ELR (cell line): ENCODE measurements at regions not wholly inside any gene's neighbourhood (a gene's known extent, or its start where the extent isn't known, plus 50 kb on each side); places are given as distances from the start of the nearest gene placed in this dataset.
"Not testable (repeated sequence)": the region's sequence is repeated elsewhere in the genome, so short reads cannot be mapped to it uniquely, and the experiment has no call there.

ENCODE experiments used
- DNase-seq: peaks from one replicate; pipeline ENCODE4 v3.0.0-alpha.2; 2015; ENCODE audit warnings: low read depth

DNA sequence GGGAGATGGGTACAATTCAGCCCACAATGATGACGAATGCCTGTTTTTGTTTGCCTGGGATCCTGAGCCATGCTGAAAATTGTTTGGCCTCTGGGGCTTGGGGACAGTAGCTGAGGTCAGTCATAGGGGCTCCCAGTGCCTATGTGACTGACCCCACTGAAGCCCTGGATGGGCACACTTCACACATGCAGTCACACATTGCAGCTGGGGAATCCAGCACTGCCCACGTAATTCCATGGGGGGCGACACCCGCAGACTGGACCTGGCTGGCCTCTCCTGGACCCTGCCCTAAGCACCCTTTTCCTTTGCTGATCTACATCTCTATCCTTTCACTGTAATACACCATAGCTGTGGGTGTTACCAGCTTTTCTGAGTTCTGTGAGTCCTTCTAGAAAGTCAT, 295.2 kb upstream of the HS6ST1 start:
- no peak for DNase-seq

DNA sequence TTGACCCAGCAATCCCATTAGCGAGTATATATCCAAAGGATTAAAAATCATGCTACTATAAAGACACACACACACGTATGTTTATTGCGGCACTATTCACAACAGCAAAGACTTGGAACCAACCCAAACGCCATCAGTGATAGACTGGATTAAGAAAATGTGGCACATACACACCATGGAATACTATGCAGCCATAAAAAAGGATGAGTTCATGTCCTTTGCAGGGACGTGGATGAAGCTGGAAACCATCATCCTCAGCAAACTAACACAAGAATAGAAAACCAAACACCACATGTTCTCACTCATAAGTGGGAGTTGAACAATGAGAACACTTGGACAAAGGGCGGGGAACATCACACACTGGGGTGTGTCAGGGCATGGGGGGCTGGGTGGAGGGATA, 296.2 kb upstream of the HS6ST1 start:
- not testable (repeated sequence) for DNase-seq

DNA sequence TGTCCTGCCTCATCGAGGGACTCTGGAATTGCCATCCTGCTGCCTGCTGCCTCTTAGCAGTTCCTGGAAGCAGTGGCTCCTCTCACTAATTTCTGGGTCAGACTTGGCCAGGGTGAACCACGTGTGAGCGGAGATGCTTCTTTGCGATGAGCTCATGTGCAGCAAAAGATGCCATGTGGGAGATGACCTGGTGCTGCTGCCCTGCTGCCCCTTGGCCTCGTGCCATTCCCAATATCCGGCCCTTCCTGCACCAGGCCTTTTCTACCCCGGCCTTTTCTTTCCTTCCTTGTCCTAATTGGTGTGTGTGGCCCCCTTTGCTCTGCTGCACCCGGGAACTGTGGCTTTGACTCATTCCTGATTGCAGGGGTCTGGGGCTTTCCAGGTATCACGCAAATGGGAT, 296.9 kb upstream of the HS6ST1 start:
- no peak for DNase-seq

DNA sequence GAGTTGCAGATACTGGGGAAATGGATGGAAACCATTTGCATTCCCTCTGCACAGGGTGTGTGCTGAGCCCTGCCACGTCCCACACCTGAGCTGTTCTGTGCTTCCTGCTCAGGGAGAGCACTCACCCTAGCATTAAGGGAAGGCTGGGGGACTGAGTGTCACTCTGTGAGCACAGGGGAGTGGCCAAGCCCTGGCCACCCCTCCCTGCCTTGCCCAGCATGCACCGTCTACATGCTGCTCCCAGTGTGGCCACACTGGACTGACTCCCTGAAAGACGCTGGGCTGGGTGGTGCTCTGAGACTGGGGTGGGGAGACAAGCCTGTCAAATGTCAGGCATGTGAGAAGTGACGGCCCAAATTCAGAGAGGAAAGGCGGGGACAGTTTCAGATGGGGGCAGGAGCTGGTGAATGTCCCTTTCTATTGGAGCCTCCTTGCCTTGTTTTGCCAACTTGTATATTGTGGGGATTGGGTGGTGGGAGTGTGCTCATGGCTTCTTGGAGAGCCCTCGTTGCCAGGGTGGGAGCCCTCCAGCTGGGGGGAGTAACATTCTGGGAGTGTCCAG, 298.4 kb upstream of the HS6ST1 start:
- no peak for DNase-seq

DNA sequence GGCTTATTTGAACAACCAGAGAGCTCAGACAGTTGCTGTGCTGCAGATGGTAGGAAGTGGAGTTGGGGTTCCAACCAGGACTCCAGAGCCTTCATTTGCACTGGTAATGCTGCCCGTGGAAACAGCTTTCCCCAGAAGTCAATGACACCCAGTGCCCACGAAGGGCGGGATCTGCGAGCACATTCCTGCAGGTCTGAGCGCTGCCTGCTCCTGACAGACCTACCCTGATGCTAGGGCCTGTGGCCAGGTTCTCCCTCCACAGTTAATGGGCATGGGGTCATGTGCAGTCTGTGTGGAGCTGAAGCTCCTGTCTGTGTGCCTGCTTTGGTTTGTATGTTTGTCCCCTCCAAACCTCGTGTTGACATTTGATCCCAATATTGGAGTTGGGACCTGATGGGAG, 299.0 kb upstream of the HS6ST1 start:
- no peak for DNase-seq

DNA sequence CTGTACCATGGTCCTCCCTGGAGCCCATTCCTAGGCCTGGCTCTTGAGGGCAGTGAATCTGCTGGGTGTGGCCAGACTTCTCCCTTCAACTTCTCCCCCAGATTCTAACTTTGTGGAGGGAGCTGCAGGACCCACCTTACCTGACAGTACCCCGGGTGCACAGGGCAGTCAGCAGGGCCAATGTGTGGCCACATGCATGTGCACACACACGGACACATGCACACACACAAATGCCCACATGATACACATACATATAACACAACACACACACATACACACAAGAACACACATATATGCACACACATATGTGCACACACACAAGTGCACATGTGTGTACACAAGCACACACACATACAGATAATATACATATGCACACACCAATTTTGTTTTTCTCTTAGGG, 300.0 kb upstream of the HS6ST1 start:
- no peak for DNase-seq

DNA sequence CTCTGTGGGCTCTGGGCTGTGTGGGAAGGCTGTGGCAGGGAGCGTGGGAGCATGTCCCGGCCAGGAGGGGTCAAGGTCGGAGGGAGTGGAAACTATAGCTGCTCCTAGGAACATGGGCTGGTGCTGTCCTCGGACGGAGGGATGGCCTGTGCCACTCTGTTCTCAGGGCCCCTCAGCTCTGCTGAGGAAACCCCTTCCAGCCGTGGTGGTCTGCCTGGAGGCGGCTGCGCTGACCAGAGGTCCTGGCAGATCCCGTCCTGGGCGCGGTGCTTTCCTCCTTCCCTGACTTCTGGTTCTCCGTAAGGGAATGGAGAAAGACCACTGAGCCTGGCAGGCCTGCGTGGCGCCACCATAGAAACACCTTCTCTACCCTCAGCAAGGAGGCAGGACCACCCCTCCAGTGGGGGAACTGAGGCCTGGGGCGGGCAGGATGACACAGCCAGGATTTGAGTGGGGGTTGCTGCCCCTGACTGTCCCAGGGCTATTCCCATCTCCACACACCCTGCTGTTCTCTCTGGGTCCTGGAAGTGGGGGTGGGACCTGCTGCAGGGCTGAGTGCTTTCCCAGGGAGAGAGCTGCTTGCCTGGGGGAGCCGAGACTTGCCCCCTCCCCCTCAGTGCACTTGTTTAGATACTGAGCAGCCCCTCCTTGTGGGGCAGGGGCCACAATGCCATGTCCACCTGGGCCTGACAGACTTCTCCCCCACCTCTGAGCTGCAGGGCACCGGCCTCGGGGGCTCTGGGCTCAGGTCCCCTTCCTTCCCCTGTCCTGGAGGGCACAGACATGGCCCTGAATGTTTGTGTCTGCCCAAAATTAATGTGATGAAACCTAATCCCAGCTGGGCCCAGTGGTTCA, 301.0 kb upstream of the HS6ST1 start:
- DNase-seq = no peak

DNA sequence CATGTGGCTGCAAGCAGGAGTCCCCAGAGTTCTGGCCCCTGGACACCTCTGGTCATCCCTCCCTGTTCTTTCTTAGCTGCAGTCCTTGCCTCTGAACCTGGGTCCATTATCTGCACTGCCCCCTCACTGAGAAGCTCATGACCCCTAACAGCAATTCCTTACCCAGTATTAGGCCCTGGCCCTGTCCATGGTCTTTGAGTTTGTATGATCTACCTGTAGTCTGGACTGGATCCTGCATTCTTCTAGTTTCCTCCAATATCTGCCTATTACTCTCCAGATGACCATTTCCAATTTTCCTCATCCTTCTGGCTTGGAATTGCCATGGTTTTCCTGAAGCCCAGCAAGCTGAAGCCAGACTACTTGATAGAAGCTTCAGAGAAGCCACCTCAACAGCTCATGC, 302.4 kb upstream of the HS6ST1 start:
- DNase-seq = no peak

DNA sequence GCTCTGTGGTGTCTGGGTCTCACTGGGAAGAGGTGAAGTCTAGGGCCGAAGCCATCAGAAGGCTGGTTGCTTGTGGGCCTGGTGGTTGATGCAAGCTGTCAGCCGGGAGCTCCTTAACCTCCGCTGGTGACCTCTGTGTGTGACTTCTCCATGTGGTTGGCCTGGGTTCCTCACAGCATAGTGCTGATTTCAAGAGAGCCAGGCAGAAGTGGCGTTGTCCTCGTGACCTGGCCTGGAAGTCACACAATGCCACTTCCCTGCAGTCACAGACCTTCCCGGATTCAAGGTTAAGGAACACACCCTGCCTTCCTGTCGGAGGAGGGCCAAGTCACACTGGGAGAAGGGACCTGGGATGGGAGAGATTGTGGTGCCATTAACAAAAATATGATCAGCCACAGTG, 303.7 kb upstream of the HS6ST1 start:
- no peak for DNase-seq

DNA sequence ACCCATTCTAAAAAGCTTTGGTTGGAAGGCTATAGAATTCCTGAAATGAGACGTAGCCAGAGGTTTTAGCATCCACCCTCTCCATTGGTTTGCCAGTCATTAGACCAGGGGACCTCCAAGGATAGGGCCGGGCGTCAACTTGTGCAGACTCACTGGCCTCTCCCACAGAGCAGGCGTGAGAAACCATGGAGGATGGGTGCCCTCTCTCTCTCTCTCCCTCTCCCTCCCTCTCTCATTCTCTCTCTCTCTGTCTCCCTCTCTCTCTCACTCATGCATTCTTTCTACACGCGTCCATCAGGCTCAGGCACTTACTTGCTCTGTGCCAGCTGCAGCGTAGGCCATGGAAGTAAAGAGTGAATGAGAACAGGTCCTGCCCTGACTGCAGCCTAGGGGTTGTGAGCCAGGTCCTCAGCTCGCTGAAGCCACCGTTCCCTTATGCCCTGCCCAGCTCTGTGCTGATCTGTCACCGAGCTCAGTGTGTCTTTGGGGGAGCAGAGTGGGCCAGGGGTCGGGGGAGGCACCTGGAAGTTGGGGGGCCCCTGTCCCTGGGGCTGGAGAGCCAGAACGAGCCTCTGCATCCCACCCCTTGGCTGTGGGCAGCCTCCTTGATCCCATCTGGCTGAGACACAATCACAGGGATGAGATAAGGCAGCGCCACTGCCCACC, 304.4 kb upstream of the HS6ST1 start:
- DNase-seq = no peak

DNA sequence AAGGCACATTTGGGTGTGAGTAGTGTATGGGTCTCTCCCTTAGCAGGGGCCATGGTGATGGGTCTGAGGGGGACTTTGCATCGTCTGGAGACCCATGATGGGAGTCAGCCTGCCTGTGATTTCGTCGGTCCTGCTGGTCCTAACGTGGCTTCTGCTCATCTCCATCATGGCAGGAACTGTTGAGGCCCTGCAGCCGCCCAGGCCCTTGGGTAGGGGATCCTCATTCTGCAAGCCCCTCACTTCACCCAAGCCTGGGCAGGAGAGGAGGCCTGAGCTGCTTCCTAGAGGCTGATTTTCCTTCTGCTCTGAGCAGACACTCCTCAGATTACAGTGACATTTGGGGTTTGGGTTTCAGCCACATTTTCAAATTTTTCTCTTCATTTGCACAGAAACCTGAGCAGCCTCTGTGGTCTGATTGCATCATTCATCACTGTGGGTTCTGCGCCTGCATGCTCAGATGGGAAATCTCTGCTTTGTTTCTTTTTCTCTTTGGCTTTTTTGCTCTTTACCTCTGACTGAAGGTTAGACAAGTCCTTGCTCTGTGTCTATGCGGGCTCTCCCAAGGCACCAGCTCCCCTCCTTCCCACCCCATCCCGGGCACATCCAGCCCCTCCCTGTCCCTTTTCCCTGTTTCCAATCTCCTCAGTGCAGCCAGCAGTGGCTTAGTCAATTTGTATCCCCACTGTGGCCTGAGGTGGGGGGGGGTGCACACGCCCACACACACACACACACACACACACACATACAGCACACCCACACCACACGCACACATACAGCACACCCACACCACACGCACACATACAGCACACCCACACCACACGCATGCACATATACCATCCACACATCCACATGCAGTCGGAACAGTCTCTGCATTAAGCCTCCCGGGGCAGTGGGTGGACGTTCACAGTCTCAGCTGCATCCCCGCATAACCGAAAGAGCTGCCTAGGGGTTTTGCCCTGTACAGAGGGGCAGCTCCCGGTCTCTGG, 305.4 kb upstream of the HS6ST1 start:
- DNase-seq = peak; percentile 17

DNA sequence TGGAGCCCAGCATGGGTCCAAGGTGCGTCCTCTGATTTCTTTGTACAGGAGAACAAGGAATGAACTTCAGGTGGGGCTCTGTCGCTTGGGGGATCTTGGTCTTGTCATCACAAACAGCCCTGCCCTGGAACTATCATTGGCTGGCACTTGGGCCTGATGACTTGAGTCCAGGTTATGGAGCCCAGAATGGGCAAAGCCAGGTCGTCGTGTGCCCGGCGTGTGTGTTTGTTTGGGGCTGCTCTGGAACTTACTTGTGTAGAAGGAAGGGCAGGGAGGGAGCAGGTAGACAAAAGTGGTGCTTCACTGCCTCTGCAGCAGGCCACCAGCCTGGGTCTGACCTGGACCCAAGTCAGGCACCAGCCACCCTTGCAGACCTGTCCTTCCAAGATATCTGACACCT, 306.3 kb upstream of the HS6ST1 start:
- DNase-seq = no peak

DNA sequence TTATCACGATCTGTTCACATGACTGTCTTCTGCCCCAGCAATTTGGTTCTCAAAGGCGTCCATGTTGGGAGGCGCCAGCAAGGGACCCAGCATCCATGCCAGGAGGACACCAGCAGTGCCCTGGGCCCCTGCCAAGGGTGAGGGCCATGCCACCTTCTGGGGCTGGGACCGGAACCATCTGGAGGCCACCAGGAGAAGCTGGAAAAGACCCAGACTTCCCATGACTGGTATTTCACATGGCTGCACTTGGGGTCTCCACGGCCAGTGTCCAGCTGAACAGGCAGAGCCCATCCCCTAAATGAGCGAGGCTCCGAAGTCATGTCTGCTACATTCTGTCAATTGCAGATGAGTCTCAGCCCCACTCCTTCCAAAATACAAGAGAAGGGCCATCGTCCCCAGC, 306.8 kb upstream of the HS6ST1 start:
- DNase-seq = no peak

DNA sequence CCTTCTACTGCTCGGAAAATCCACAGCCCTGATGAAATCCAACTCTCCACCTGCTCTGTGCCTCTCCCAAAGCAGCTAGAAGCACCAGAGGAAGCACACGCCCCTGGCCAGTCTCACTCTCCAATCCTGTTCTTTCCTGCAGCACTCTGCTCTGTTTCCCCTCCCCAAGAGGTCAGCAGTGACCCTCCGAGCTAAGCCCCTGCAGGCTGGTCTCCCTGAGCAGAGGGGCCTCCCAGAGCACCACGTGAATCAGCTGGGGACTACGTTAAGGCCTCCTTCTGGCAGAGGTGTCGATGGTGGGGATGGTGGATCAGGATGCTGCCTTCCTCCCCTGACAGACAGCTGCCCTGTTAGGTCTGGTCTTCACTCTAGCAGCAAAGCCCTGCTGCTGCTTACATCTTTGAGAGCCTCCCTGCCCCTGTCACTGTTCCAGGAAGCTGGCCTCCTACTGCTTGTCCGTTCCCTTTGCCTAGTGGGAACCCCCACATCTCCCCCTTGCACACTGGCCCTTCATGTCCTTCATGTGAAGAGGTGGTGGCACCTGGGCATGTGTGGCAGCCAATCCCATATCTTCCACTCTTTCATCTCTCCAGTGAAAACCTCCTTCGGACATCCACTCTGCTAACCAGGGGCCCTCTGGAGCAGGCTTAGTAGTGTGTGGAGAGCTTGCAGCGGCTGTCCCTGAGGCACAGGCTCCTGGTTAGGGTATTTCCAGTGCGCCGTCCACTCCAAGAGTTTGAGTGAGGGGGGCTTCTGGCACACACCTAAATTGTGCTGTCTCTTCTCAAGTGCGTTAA, 307.5 kb upstream of the HS6ST1 start:
- no peak for DNase-seq

DNA sequence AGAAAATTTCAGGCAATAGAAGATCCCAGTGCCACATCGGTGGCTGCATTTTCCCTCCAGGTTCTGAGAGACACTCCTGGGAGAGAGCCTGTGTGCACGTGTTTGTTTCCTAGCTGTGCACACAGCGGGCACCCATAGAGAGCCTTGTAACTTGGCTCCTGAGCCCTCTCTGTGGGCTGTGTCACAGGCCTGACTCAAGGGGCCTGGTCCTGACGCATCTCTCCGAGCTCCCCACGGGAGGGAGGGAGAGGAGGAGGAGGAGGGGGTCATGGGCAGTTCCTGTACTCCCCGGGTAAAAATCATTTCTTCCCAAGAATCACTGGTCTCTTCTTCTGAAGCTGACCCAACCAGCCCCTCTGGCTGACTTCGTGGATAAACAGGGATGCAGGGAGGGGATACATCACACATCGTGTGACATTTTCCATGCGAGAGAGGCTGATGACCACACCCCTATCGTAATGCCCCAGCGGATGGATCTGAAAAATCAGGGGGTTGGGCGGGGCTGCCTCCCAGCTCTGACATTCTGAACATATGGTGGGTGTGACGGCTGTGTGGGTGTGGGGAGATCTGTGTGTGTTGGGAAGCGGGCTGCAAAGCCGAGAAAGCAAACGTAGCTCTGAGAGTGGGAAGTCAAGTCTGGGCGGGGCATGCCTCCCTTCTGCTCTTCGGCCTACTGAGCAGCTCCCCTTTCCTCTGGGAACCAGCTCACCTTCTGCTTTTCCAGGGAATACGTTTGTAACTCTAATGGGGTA, 308.3 kb upstream of the HS6ST1 start:
- no peak for DNase-seq

DNA sequence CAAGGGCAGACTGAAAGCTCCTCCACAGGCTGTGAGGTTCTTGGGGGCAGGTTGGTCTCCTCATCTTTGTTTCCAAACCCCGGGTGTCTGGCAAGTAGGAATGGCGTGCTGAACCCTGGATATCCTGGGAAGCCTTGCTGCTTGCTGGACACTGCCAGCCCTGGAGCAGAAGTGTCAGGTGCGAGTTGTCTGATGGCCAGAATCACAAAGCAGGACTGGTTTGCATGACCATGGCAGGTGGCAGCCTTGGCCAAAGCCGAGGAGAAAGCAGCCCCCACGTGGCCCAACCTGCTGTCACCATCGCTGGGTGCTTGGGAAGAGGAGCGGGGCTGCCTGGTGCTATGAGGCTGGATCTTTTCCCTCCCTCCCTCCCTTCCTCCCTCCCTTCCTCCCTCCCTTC, 309.5 kb upstream of the HS6ST1 start:
- no peak for DNase-seq

DNA sequence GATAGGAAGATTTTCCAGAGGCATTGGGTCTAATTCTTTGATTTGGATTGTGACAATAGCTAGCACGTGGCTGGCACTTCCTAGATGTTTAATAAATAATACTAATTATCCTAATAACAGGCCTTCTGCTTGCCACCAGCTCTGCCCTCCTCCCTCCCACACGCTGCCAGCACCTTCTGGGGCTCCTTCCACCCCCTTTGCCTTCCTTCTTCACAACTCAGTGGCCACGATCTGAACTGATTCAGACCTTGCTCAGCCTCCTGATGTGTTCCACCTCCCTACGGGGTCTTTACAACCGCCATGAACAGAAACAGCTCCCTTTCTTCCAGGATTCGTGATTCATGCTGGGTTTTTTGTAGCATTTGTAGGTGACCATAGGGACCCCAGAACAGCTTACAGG, 310.3 kb upstream of the HS6ST1 start:
- no peak for DNase-seq

DNA sequence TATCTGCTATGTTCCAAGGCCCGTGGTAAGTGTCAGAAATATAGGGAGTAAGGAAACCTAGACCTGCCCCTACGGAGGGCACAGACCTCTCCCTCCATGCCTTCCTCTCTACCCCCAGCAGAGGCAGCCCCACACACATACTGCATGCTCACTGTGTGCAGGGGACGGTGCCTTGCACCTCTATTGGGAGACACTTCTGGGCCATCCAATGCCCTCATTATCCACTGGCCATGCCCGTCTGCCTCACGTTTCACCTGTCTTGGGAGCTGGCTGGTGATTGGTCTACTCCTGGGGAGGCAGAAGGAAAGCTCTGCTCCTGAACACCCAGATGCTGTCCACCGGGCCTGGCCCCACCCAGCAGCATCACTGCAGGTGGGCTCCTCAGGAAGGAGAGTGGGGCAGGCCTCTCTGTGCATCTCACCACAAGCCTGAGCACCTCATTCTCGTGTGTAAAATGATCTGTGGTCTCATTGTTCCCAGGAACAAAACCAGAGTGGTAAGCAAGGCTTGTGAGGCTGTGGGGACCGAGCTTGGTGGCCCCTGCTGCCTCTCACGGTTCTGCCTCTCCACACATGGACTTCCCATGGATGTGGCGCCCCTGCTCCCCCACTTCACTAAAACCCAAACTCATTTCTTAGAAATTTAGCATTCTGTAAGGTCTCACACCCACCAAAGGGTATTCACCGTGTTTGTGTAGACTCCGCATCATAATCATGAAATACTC, 312.5 kb upstream of the HS6ST1 start:
- no peak for DNase-seq

DNA sequence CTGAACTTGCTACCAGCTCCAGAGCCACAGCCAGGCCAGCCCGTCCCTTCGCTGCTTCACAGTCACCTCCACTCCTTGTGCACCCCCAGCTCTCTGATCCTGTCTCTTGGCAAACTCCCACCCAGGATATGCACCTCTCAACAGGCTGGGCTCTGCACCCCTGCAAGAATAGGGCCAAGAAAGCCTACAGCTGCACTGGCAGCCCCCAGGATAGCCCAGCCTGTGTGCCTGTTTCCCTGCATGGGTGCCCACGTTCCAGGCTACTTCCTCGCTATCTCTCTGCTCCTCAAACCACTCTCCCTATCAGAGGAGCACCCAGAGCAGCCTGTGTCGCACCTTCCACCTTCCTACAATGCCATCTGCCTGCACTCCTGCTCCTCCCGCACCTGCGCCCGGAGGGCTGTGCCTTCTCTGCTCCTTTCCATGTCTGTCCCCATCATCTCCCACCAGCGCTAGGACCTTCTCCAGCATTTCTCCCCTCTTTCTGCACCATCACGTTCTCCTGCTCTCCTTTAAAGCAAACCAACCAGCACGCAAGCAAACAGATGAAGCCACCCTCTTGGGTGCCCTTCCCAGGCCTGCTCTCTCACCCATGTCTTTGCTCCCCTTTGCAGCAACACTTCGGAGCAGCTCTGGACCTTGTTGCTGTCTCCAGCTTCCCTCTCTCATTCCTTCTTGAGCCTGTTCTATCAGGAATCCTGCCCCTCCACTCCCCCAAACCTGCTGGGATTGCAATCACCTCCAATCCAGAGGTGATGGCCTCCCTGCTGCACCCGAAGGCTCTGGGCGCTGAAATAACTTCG, 313.2 kb upstream of the HS6ST1 start:
- no peak for DNase-seq
